Osteoblast (primary cell): ENCODE measurements at regions not wholly inside any gene's neighbourhood (a gene's known extent, or its start where the extent isn't known, plus 50 kb on each side); places are given as distances from the start of the nearest gene placed in this dataset.
A peak's percentile ranks its signal among the peaks of the same experiment; 100 is the strongest.

Source experiments
- DNase-seq: peaks from one replicate; pipeline ENCODE4 v3.0.0; 2011; ENCODE audit warnings: low spot score, mixed read lengths; ENCODE audit not compliant: insufficient read length; ENCODE audit errors: missing footprints
- H2AFZ ChIP-seq: 2 replicates; pipeline ENCODE4 v1.6.0; 2011; ENCODE audit warnings: mild to moderate bottlenecking, low read length
- H3K27ac ChIP-seq: 2 replicates; pipeline ENCODE4 v1.5.1; 2011; ENCODE audit warnings: mild to moderate bottlenecking, low read depth, low read length, moderate library complexity
- H3K27me3 ChIP-seq: 2 replicates; pipeline ENCODE4 v1.6.0; 2012; ENCODE audit warnings: mild to moderate bottlenecking, control low read depth, inconsistent platforms, low read length, moderate library complexity; ENCODE audit not compliant: insufficient read depth
- H3K36me3 ChIP-seq: 2 replicates; pipeline ENCODE4 v1.5.1; 2011; ENCODE audit warnings: mild to moderate bottlenecking, low read length, control low read depth, moderate library complexity; ENCODE audit not compliant: insufficient read depth
- H3K4me1 ChIP-seq: 2 replicates; pipeline ENCODE4 v1.5.1; 2011; ENCODE audit warnings: mild to moderate bottlenecking, low read length, control low read depth, moderate library complexity; ENCODE audit not compliant: insufficient read depth
- H3K4me2 ChIP-seq: 2 replicates; pipeline ENCODE4 v1.6.0; 2011; ENCODE audit warnings: mild to moderate bottlenecking, low read length; ENCODE audit not compliant: insufficient read depth
- H3K4me3 ChIP-seq: fragments of 200-600 bp; sonication (generic); 3 replicates; pipeline ENCODE4 v1.5.1; 2012; ENCODE audit warnings: mild to moderate bottlenecking, low read length, inconsistent platforms; ENCODE audit not compliant: insufficient read depth
- H3K79me2 ChIP-seq: 2 replicates; pipeline ENCODE4 v1.6.0; 2012; ENCODE audit warnings: mild to moderate bottlenecking, low read length, control low read depth, inconsistent platforms; ENCODE audit not compliant: insufficient read depth
- H3K9me3 ChIP-seq: 2 replicates; pipeline ENCODE4 v1.5.1; 2011; ENCODE audit warnings: low read depth, low read length, control low read depth
- H4K20me1 ChIP-seq: 2 replicates; pipeline ENCODE4 v1.6.0; 2012; ENCODE audit warnings: mild to moderate bottlenecking, low read length, control low read depth; ENCODE audit not compliant: insufficient read depth
- CTCF ChIP-seq: IDR thresholded peaks from 2 replicates; pipeline ENCODE4 v1.5.1; 2011; ENCODE audit warnings: mild to moderate bottlenecking, low read depth, low read length, moderate library complexity; ENCODE audit errors: extremely low read depth

DNA sequence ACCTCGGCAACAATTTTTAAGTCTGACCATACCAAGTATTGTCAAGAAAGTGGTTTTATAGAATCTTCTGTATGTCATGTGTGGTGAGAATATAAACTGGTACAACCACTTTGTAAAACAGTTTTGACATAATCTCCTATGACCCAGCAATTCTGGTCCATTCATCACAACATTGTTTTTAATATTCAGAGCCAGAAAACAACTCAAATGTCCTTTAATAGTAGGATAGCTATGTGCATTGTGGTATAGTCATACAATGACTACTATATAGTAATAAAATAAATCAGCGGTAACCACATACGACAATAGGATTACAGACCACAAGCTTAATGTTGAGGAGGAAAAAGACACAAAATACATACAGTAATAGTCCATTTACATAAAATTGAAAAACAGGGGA, 175.2 kb upstream of the SPATS2L start:
- Histone ChIP-seq H3K27ac (no peak overlapping the region), H3K79me2 (no peaks in the 10 kb centered on the region), H3K36me3 (no peaks in the 10 kb centered on the region), H3K4me1 (peaks cover 20% of the 10 kb centered on the region), H3K4me2 (no peak overlapping the region), H3K27me3 (no peaks in the 10 kb centered on the region), H3K4me3 (no peak overlapping the region), H3K9me3 (no peaks in the 10 kb centered on the region), H4K20me1 (no peaks in the 10 kb centered on the region), H2AFZ (no peak overlapping the region)
- DNase-seq, result peak; percentile 34
- TF ChIP-seq CTCF, result no peak

GRCh38 chr2:200135082-200135481, 171.4 kb upstream of the SPATS2L start:
- no peak overlapping the region for H2AFZ ChIP-seq
- no peaks in the 10 kb centered on the region for H3K9me3 ChIP-seq
- H3K36me3 ChIP-seq, result no peaks in the 10 kb centered on the region
- H3K27me3 ChIP-seq, result no peaks in the 10 kb centered on the region
- no peak for TF ChIP-seq CTCF
- no peaks in the 10 kb centered on the region for H3K79me2 ChIP-seq
- no peaks in the 10 kb centered on the region for H4K20me1 ChIP-seq
- peaks cover 22% of the 10 kb centered on the region for H3K4me1 ChIP-seq
- no peak overlapping the region for H3K4me2 ChIP-seq
- no peak overlapping the region for H3K27ac ChIP-seq
- DNase-seq, result no peak
- H3K4me3 ChIP-seq, result no peak overlapping the region

DNA sequence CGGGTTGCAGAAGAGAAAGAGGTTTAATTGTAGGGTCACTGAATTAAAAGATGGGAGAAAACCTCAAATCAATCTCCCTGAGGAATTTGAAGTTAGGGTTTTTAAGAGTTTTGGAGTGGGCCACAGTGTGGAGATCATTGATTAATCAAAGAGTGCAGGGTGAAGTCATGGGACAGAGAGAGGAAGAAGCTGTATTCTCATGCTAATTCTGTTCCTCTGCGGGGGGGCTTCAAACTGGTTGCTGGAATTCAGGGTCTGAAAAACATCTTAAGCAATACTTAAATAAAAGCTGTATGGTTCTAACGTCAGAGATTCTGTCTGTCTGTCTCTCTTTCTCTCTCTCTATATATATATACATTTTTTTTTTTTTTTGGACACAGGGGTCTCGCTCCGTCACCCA, 169.8 kb upstream of the SPATS2L start:
- peaks cover 11% of the 10 kb centered on the region for H3K4me1 ChIP-seq
- H3K36me3 ChIP-seq, result no peaks in the 10 kb centered on the region
- H3K27me3 ChIP-seq, result no peaks in the 10 kb centered on the region
- DNase-seq, result no peak
- TF ChIP-seq CTCF, result no peak
- no peaks in the 10 kb centered on the region for H3K79me2 ChIP-seq
- no peaks in the 10 kb centered on the region for H4K20me1 ChIP-seq
- H3K27ac ChIP-seq, result no peak overlapping the region
- H3K4me2 ChIP-seq, result no peak overlapping the region
- no peak overlapping the region for H3K4me3 ChIP-seq
- no peaks in the 10 kb centered on the region for H3K9me3 ChIP-seq
- H2AFZ ChIP-seq, result no peak overlapping the region

DNA sequence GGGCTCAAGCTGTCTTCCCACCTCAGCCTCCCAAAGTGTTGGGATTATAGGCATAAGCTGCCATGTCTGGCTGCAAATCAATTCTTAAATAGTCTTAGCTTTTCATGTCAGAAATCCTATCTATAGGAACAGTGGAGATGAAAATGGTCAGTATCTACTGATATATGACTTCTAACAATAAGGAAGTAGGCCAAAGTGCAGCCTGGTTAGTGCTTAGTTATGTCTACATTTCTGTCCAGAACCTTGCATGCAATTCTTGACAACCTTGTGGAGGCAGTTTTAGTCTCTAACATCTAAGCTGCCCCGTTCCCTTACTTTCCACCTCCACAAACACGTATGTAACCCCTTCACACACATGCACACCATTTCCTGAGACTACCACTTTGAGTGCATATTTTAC, 169.2 kb upstream of the SPATS2L start:
- H4K20me1 ChIP-seq, result no peaks in the 10 kb centered on the region
- no peak overlapping the region for H3K27ac ChIP-seq
- TF ChIP-seq CTCF, result no peak
- peaks cover 11% of the 10 kb centered on the region for H3K4me1 ChIP-seq
- no peaks in the 10 kb centered on the region for H3K27me3 ChIP-seq
- no peaks in the 10 kb centered on the region for H3K79me2 ChIP-seq
- H3K4me3 ChIP-seq, result no peak overlapping the region
- no peak for DNase-seq
- no peaks in the 10 kb centered on the region for H3K36me3 ChIP-seq
- H3K4me2 ChIP-seq, result no peak overlapping the region
- H3K9me3 ChIP-seq, result no peaks in the 10 kb centered on the region
- no peak overlapping the region for H2AFZ ChIP-seq
